GM19467 (cell line): ENCODE measurements at regions not wholly inside any gene's neighbourhood (a gene's known extent, or its start where the extent isn't known, plus 50 kb on each side); places are given as distances from the start of the nearest gene placed in this dataset.

Experiments used
- ATAC-seq: cut with Tn5 transposase; IDR thresholded peaks from one replicate; pipeline ENCODE4 v1.9.1; 2021; ENCODE audit warnings: mild to moderate bottlenecking, moderate library complexity; ENCODE audit not compliant: unreplicated experiment

DNA sequence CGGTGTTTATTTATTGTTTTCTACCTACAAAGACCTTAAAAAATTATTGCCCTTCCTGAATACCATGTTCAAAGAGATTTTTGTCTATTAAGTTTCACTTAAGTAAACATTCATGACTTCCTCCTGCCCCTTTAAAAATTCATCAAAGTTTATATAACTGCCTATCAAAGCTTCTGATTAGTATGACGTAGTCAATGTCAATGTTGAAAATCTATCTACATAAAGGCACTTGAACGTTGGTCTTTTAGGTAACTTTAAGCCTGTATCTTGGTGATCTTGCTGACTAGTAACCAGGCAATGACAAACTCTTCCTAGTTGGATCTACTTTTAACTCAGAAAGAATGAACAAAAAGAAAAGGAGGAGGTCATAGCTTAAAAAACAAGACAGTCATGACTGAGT lies 97.2 kb downstream of the MAIP1 start:
- ATAC-seq: no peak

- no peak for ATAC-seq
Observed at GRCh38 chr2:200054681-200055468, 99.5 kb downstream of the MAIP1 start.

DNA sequence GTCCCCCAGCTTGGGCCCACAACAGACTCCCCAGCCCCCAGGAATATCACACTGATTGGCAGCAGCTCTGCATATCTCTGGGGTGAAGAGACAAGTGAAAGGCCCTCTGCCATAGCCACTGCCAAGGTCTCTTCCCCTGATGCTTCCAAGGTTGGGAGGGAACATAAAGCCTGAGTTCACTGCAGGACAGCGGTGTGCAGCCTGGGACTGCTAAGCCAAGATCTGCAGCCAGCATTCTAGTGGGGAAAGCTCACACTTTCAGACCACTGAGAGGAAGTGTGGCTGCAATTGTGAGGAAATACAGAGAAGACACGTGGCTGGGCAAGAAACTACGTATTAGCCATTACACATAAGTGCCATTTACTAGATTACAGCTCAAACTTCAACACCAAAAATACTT lies 100.7 kb downstream of the MAIP1 start:
- no peak for ATAC-seq

- ATAC-seq: no peak
Observed at GRCh38 chr2:200063155-200063554, 107.8 kb downstream of the MAIP1 start.

- ATAC-seq: no peak
Observed at GRCh38 chr2:200064879-200065278, 109.5 kb downstream of the MAIP1 start.

GRCh38 chr2:200065477-200065876 lies 110.1 kb downstream of the MAIP1 start:
- no peak for ATAC-seq

GRCh38 chr2:200066417-200066816 lies 111.0 kb downstream of the MAIP1 start:
- no peak for ATAC-seq

GRCh38 chr2:200068642-200069041 lies 113.3 kb downstream of the MAIP1 start:
- ATAC-seq: no peak

DNA sequence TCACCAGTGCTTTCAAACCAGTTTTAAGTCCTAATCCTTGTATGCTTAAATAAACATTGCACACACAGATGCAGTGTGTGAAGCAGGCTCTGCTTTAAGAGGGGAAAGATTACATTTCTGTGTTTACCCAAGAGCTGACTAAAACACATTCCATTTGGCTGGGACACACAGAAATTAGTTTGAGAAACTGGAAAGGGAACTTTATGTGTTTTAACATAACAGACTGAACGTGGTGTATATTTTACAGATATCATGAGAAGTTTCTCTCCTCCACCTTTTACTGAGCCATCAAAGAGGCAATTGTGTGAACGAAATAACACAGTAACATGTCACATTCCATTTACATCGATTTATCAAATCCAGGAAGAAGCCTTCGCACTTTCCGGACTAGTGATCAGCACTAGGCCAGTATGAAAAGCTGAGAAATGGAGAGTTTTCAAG lies 121.8 kb downstream of the MAIP1 start:
- no peak for ATAC-seq

DNA sequence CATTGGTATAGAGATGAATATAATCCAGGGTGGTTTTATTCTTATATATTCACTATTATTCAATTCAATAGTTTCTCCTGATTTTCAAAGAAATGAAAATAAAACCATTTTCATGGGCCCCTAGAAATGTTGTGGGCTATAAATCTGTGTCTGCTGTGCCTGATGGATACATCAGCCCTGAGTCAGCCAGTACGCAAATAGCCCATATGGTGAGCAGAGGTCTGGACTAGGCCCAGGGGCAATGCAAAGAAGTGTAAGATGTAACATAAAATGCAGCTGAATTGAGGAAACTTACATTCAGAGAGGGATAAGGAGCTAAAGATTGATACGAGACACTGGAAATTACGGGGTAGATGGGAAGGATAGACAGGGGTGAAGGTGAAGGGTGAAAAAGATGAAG lies 122.5 kb downstream of the MAIP1 start:
- no peak for ATAC-seq

GRCh38 chr2:200079356-200079755 lies 124.0 kb downstream of the MAIP1 start:
- no peak for ATAC-seq

DNA sequence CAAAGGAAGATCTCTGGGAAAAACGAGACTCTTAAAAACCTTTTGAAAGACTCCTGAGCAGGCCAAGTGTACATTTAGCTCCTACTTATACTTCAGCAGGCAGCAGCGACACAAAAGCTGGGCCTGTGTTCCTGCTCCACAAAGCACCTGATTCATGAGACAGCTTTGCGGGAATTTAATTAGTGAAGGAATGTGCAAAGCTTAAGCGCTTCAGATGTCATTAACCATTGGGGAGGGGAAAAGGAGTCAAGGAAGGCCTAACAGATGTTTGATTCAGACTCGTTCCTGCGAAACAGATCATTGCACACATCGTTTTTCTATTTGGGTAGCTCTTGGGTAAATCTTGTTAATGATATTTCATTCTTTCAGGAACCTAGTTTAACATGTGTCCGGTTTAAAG lies 125.9 kb downstream of the MAIP1 start:
- no peak for ATAC-seq

DNA sequence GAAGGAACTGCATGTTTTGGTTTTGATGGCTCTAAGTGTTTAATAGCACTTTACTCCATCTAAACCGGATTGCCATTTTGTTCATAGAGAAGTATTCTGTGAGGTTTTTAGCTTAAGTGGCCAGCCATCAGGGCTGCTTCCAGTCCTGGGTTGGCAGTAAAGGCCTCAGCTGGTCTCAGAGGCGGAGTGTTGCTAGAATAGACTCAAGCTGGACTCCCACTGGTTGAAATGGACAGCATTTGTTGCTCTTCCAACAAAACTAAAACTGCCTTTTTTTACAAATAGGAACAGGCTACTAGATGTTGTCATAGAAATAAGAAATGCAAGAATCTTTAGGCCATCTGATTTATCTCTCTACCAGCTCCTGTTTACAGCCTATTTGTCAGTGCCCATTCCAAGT lies 126.4 kb downstream of the MAIP1 start:
- ATAC-seq: no peak

GRCh38 chr2:200084036-200084435 lies 128.7 kb downstream of the MAIP1 start:
- ATAC-seq: no peak

DNA sequence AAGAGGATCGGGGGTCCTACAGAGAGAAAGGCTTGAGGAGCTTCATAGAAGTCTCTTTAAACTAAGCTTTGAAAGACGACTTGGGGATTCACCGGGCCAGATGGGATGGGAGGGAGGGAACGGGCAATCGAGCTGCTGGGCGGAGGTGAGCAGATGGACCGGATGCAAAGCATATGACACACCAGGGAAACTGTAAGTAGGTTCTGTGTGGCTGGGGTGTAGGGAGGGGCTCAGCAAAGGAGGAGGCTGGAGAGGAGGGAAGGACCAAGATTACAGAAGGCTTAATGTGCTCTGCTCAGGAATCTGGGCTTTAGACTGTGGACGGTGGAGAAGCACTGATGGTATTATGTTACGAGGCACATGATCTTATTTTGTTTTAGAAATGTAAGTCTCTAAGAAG lies 131.5 kb downstream of the MAIP1 start:
- no peak for ATAC-seq

DNA sequence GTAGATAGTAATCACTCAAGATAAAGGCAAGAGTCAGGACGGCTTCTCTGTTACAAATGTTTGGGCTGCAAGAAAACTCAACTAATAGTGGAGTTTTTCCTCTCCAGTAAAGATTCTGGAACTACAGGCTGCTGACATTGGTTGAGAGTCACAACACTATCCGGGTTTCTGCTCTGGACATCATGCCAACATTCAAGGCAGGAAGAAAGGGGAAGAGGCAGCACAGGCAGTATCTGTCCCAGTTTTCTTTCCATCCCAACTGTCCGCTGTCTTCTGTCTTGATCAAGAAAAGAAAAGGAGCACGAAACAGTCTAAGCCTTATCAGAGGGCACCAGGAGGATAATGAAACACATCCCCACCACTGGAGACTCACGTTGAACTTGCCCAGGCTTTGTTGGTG lies 132.1 kb downstream of the MAIP1 start:
- no peak for ATAC-seq

- no peak for ATAC-seq
Observed at GRCh38 chr2:200089040-200089755, 133.8 kb downstream of the MAIP1 start.

DNA sequence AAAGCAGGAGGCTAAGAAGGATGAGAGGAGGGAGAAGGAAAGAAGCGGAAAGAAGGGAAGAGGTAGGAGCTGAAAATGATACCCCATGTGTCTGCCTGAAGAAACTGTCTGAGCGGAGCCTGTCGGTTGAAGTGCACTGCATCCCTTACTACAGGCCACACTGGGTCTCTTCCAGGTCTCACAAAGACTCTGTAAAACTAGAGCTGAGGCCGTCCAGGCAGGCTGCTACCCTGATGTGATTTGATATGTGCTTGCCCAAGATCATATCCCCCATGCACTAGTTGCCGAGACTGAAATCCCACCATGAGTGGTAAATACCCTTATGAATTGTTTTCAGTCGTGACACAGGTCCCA lies 134.4 kb downstream of the MAIP1 start:
- ATAC-seq: no peak

DNA sequence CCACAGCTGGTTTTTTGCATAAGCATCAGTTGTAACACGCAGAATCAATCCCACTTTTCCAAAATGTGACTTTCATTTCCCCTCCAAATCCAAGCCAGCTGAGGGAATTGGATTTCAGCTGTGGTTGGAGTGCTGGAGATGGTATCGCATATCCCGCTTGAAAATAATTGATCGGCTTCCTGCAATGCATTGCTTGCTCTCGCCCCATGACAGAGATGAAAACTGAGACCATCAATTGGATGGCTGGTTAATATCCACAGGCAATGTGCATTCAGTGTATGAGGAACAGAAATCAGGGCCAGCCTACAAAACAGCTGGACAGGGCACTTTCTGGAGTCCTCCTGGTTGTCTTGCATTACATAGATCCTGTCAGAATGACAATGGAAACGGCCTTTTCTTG lies 135.3 kb downstream of the MAIP1 start:
- ATAC-seq: no peak

DNA sequence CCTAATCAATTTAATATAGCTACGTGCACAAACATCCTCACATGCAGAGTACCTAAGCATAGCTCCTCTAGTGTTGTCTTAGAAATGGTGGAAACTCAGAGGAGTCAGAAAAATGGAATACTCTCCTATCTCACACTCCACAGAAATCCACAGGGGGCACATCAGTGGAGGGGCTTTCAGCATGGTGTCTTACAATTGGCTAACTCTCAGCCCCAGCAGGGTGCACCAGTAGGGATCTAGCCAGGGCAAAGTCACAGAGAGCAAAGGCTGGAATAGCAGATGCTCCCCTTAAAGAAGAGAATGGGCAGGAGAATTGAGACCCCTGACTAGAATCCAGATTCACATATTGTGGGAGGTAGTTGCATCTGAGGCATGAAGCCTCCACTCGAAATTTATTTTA lies 135.7 kb downstream of the MAIP1 start:
- ATAC-seq: no peak

DNA sequence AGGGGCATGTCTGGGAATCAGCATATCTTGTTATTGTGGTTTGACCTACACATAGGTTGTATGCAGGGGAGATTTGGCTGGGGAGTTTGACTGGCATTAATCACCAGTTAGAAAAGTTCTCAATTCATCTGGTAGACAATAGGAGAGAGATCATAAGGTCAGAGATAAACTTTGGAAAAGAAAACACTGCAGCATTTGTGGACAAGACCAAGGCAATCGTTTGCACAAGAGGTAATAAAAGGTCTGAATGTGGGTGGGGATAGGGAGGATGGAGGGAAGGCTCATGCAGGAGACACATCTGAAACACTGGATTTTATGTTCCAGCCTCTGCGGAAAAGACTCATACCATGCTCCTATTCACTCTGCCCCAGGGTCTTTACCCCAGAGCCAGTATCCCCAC lies 136.9 kb downstream of the MAIP1 start:
- no peak for ATAC-seq

- ATAC-seq: no peak
Observed at GRCh38 chr2:200095436-200095835, 140.1 kb downstream of the MAIP1 start.

- no peak for ATAC-seq
Observed at GRCh38 chr2:200099256-200099655, 143.9 kb downstream of the MAIP1 start.
